ENCODE measurements at regions not wholly inside any gene's neighbourhood (a gene's known extent, or its start where the extent isn't known, plus 50 kb on each side); places are given as distances from the start of the nearest gene placed in this dataset.

- Mint-ChIP-seq H3K27ac (no peak overlapping the region), H3K36me3 (ENCODE audit: insufficient read depth in 1 of 3, low read depth in 3 of 3) (0 out of 7 replicates have a peak, but pooled peaks cover 0 to 2% (median 0%) of the 10 kb centered on the region in 3 experiments), H3K9me3 (peaks cover 3 to 4% of the 10 kb centered on the region in 2 experiments; a peak in 4 of 5 replicates), H3K27me3 (ENCODE audit: low read depth) (peaks cover 2% of the 10 kb centered on the region; the same call in 1 of the 2 replicates), H3K4me1 (peaks cover 0 to 12% of the 10 kb centered on the region in 2 experiments; a peak in 2 of 4 replicates), H3K4me3 (no peak overlapping the region)
- Histone ChIP-seq H3K56ac (ENCODE audit: insufficient read length, low read depth, low read length) (no peak overlapping the region), H2AFZ (ENCODE audit: low read length) (no peak overlapping the region), H3K4ac (ENCODE audit: low read depth, low read length) (no peak overlapping the region), H3K27me3 (ENCODE audit: insufficient read depth, low read length) (no peaks in the 10 kb centered on the region), H2BK20ac (ENCODE audit: low read depth, low read length, poor library complexity, severe bottlenecking) (no peak overlapping the region), H3K79me2 (ENCODE audit: insufficient read depth, low read length) (no peaks in the 10 kb centered on the region), H3K18ac (ENCODE audit: insufficient read length, low read depth, low read length) (no peak overlapping the region), H2BK15ac (ENCODE audit: low read depth, low read length) (no peak overlapping the region), H4K5ac (ENCODE audit: insufficient read length, low read depth, low read length) (no peak overlapping the region), H2BK5ac (ENCODE audit: insufficient read length, low read length) (no peak overlapping the region), H3K4me1 (ENCODE audit: insufficient read depth, low read length) (no peaks in the 10 kb centered on the region), H3K9ac (ENCODE audit: extremely low read depth, insufficient read length, low read length) (no peak overlapping the region), H2AK5ac (ENCODE audit: insufficient read length, low read length) (no peak overlapping the region), H3T11ph (ENCODE audit: low read length) (no peak overlapping the region), H4K91ac (ENCODE audit: insufficient read length, low read depth, low read length) (no peak overlapping the region), H3K79me1 (ENCODE audit: insufficient read depth, low read depth, low read length, poor library complexity, severe bottlenecking) (no peaks in the 10 kb centered on the region), H3K27ac (ENCODE audit: insufficient read length, low read depth, low read length) (no peak overlapping the region), H2BK12ac (ENCODE audit: insufficient read length, low read depth, low read length) (no peak overlapping the region), H4K20me1 (ENCODE audit: control insufficient read depth, insufficient read depth, insufficient read length) (no peaks in the 10 kb centered on the region), H3K23ac (ENCODE audit: insufficient read length, low read depth, low read length) (no peak overlapping the region), H3K14ac (ENCODE audit: insufficient read depth, low read length) (no peak overlapping the region), H3K4me2 (ENCODE audit: insufficient read depth, insufficient read length, low read length) (no peak overlapping the region), H4K8ac (replicated peaks; ENCODE audit: insufficient read length, low read depth, low read length) (no peak overlapping the region), H3K23me2 (ENCODE audit: insufficient read length, low read depth, low read length, poor library complexity, severe bottlenecking) (no peaks in the 10 kb centered on the region), H3K9me3 (ENCODE audit: control insufficient read depth, low read depth, low read length) (no peaks in the 10 kb centered on the region), H2BK120ac (ENCODE audit: low read depth, low read length, poor library complexity, severe bottlenecking) (no peak overlapping the region)
- no peak for TF ChIP-seq CTCF (conservative IDR thresholded peaks at IDR 0.05)
- no CpG with 5 or more reads among the region's 10 CpGs for WGBS (ENCODE audit: extremely low coverage, insufficient read length, low lambda C conversion rate)
- DNase-seq = no peak
Measured at GRCh38 chr17:79506955-79507354, 103.9 kb downstream of the RBFOX3 start.

Data from H9 (cell line).